GM23338 (cell line): ENCODE measurements at regions not wholly inside any gene's neighbourhood (a gene's known extent, or its start where the extent isn't known, plus 50 kb on each side); places are given as distances from the start of the nearest gene placed in this dataset.

Experiments
- CREB1 ChIP-seq: fragments of 250-450 bp; sonication (Bioruptor Pico); IDR thresholded peaks from 2 replicates; pipeline ENCODE4 v1.5.0; 2020; ENCODE audit warnings: low read depth, mild to moderate bottlenecking, moderate library complexity
- EZH2 ChIP-seq: fragments of 200-600 bp; sonication (generic); IDR thresholded peaks from one replicate; pipeline ENCODE4 v1.8.0; 2017; ENCODE audit warnings: antibody characterized with exemption, mild to moderate bottlenecking, low read depth; ENCODE audit not compliant: unreplicated experiment
- EZH2phosphoT487 ChIP-seq: fragments of 200-600 bp; sonication (generic); IDR thresholded peaks from one replicate; pipeline ENCODE4 v1.8.1; 2018; ENCODE audit warnings: antibody characterized with exemption; ENCODE audit not compliant: unreplicated experiment
- JUNB ChIP-seq: IDR thresholded peaks from one replicate; pipeline ENCODE4 v1.6.1; 2016; ENCODE audit warnings: antibody characterized with exemption; ENCODE audit not compliant: unreplicated experiment
- NANOG ChIP-seq: IDR thresholded peaks from 2 replicates; pipeline ENCODE4 v1.6.1; 2016; ENCODE audit warnings: antibody characterized with exemption, borderline replicate concordance
- POLR2AphosphoS5 ChIP-seq: IDR thresholded peaks from 2 replicates; pipeline ENCODE4 v1.6.1; 2016; ENCODE audit warnings: antibody characterized with exemption, low read depth
- STAT1 ChIP-seq: IDR thresholded peaks from one replicate; pipeline ENCODE4 v1.6.1; 2016; ENCODE audit warnings: antibody characterized with exemption; ENCODE audit not compliant: unreplicated experiment
- ZNF114 ChIP-seq: fragments of 250-450 bp; sonication (Bioruptor Pico); IDR thresholded peaks from 2 replicates; pipeline ENCODE4 v1.5.0; 2020; ENCODE audit warnings: mild to moderate bottlenecking, moderate library complexity
- ZNF331 ChIP-seq: fragments of 250-450 bp; sonication (Bioruptor Pico); IDR thresholded peaks from 2 replicates; pipeline ENCODE4 v1.5.0; 2020; ENCODE audit warnings: low read depth, mild to moderate bottlenecking, moderate library complexity
- TF ChIP-seq, protein P1 (sequence below), 2 experiments: fragments of 200-600 bp in 1 of 2; sonication (generic) in 1 of 2; conservative IDR thresholded peaks; 2 replicates each; pipeline versions ENCODE4 v1.5.1 to v1.6.1; 2016 to 2017; ENCODE audit warnings: antibody characterized with exemption in 2 of 2, low read depth in 2 of 2, mild to moderate bottlenecking in 2 of 2, moderate library complexity in 1 of 2
- TF ChIP-seq, protein P2 (sequence below): IDR thresholded peaks from one replicate; pipeline ENCODE4 v1.6.1; 2018; ENCODE audit warnings: antibody characterized with exemption; ENCODE audit not compliant: unreplicated experiment
- TF ChIP-seq, protein P3 (sequence below): fragments of 250-450 bp; sonication (Bioruptor Pico); IDR thresholded peaks from 2 replicates; pipeline ENCODE4 v1.5.0; 2020; ENCODE audit warnings: mild to moderate bottlenecking, moderate library complexity
- TF ChIP-seq, protein P4 (sequence below): IDR thresholded peaks from 2 replicates; pipeline ENCODE4 v1.6.1; 2016; ENCODE audit warnings: antibody characterized with exemption

DNA sequence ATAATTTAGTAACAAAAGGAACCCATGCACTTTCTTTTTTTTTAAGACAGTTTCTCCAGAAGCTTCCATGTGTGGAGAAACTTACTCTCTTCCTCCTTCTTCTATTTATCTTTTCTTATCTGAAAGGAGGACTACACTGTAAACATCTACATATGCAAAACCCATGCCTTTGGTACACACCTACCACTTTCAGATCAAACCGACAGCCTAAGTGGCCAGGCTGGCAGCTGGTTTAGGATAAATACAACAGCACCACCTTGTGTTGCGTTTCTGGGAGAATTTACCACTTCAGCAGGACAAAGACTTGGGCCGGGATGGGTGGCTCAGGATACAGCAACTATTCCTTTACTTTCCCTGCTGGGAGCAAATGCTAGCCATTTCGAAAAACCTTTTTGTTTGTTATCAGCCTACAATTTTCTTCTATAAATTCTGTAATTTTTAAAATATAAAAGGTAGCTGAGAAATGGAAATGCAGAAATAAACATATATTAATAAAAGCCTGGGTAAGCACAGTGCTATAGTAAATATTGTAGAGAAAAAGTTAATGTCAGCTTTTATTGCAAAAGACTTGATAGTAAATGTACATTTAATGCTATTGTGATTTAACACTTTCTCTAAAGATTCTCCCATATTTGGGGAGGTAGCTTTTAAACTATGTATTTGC, 94.0 kb upstream of the RFC3 start:
- TF ChIP-seq, protein P1, sequence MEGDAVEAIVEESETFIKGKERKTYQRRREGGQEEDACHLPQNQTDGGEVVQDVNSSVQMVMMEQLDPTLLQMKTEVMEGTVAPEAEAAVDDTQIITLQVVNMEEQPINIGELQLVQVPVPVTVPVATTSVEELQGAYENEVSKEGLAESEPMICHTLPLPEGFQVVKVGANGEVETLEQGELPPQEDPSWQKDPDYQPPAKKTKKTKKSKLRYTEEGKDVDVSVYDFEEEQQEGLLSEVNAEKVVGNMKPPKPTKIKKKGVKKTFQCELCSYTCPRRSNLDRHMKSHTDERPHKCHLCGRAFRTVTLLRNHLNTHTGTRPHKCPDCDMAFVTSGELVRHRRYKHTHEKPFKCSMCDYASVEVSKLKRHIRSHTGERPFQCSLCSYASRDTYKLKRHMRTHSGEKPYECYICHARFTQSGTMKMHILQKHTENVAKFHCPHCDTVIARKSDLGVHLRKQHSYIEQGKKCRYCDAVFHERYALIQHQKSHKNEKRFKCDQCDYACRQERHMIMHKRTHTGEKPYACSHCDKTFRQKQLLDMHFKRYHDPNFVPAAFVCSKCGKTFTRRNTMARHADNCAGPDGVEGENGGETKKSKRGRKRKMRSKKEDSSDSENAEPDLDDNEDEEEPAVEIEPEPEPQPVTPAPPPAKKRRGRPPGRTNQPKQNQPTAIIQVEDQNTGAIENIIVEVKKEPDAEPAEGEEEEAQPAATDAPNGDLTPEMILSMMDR (conservative IDR thresholded peaks at IDR 0.05; ENCODE audit: low read depth in 2 of 2) = peak; percentile 86 to 96
- TF ChIP-seq CREB1 (CRISPR knock-in tag) (no peak), EZH2phosphoT487 (no peak), NANOG (no peak; the same call in 1 of the 2 replicates), ZNF331 (no peak), POLR2AphosphoS5 (no peak), EZH2 (no peak), JUNB (no peak), ZNF114 (CRISPR knock-in tag) (no peak), STAT1 (no peak)
- TF ChIP-seq, protein P2, sequence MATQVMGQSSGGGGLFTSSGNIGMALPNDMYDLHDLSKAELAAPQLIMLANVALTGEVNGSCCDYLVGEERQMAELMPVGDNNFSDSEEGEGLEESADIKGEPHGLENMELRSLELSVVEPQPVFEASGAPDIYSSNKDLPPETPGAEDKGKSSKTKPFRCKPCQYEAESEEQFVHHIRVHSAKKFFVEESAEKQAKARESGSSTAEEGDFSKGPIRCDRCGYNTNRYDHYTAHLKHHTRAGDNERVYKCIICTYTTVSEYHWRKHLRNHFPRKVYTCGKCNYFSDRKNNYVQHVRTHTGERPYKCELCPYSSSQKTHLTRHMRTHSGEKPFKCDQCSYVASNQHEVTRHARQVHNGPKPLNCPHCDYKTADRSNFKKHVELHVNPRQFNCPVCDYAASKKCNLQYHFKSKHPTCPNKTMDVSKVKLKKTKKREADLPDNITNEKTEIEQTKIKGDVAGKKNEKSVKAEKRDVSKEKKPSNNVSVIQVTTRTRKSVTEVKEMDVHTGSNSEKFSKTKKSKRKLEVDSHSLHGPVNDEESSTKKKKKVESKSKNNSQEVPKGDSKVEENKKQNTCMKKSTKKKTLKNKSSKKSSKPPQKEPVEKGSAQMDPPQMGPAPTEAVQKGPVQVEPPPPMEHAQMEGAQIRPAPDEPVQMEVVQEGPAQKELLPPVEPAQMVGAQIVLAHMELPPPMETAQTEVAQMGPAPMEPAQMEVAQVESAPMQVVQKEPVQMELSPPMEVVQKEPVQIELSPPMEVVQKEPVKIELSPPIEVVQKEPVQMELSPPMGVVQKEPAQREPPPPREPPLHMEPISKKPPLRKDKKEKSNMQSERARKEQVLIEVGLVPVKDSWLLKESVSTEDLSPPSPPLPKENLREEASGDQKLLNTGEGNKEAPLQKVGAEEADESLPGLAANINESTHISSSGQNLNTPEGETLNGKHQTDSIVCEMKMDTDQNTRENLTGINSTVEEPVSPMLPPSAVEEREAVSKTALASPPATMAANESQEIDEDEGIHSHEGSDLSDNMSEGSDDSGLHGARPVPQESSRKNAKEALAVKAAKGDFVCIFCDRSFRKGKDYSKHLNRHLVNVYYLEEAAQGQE = no peak
- TF ChIP-seq, protein P3, sequence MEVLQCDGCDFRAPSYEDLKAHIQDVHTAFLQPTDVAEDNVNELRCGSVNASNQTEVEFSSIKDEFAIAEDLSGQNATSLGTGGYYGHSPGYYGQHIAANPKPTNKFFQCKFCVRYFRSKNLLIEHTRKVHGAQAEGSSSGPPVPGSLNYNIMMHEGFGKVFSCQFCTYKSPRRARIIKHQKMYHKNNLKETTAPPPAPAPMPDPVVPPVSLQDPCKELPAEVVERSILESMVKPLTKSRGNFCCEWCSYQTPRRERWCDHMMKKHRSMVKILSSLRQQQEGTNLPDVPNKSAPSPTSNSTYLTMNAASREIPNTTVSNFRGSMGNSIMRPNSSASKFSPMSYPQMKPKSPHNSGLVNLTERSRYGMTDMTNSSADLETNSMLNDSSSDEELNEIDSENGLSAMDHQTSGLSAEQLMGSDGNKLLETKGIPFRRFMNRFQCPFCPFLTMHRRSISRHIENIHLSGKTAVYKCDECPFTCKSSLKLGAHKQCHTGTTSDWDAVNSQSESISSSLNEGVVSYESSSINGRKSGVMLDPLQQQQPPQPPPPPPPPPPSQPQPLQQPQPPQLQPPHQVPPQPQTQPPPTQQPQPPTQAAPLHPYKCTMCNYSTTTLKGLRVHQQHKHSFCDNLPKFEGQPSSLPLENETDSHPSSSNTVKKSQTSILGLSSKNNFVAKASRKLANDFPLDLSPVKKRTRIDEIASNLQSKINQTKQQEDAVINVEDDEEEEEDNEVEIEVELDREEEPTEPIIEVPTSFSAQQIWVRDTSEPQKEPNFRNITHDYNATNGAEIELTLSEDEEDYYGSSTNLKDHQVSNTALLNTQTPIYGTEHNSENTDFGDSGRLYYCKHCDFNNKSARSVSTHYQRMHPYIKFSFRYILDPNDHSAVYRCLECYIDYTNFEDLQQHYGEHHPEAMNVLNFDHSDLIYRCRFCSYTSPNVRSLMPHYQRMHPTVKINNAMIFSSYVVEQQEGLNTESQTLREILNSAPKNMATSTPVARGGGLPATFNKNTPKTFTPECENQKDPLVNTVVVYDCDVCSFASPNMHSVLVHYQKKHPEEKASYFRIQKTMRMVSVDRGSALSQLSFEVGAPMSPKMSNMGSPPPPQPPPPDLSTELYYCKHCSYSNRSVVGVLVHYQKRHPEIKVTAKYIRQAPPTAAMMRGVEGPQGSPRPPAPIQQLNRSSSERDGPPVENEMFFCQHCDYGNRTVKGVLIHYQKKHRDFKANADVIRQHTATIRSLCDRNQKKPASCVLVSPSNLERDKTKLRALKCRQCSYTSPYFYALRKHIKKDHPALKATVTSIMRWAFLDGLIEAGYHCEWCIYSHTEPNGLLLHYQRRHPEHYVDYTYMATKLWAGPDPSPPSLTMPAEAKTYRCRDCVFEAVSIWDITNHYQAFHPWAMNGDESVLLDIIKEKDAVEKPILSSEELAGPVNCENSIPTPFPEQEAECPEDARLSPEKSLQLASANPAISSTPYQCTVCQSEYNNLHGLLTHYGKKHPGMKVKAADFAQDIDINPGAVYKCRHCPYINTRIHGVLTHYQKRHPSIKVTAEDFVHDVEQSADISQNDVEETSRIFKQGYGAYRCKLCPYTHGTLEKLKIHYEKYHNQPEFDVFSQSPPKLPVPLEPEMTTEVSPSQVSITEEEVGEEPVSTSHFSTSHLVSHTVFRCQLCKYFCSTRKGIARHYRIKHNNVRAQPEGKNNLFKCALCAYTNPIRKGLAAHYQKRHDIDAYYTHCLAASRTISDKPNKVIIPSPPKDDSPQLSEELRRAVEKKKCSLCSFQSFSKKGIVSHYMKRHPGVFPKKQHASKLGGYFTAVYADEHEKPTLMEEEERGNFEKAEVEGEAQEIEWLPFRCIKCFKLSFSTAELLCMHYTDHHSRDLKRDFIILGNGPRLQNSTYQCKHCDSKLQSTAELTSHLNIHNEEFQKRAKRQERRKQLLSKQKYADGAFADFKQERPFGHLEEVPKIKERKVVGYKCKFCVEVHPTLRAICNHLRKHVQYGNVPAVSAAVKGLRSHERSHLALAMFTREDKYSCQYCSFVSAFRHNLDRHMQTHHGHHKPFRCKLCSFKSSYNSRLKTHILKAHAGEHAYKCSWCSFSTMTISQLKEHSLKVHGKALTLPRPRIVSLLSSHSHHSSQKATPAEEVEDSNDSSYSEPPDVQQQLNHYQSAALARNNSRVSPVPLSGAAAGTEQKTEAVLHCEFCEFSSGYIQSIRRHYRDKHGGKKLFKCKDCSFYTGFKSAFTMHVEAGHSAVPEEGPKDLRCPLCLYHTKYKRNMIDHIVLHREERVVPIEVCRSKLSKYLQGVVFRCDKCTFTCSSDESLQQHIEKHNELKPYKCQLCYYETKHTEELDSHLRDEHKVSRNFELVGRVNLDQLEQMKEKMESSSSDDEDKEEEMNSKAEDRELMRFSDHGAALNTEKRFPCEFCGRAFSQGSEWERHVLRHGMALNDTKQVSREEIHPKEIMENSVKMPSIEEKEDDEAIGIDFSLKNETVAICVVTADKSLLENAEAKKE (CRISPR knock-in tag) = no peak
- TF ChIP-seq, protein P4, sequence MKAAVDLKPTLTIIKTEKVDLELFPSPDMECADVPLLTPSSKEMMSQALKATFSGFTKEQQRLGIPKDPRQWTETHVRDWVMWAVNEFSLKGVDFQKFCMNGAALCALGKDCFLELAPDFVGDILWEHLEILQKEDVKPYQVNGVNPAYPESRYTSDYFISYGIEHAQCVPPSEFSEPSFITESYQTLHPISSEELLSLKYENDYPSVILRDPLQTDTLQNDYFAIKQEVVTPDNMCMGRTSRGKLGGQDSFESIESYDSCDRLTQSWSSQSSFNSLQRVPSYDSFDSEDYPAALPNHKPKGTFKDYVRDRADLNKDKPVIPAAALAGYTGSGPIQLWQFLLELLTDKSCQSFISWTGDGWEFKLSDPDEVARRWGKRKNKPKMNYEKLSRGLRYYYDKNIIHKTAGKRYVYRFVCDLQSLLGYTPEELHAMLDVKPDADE = no peak
